Upper lobe of left lung (tissue), 4 donors: ENCODE measurements at regions not wholly inside any gene's neighbourhood (a gene's known extent, or its start where the extent isn't known, plus 50 kb on each side); places are given as distances from the start of the nearest gene placed in this dataset.

ENCODE experiments used
- CTCF ChIP-seq, 6 experiments: fragments of 450-650 bp in 4 of 6; fragments of 200-600 bp in 2 of 6; sonication (generic) in 2 of 6; IDR thresholded peaks; one replicate each; pipeline ENCODE4 v1.5.1; 2016 to 2019; ENCODE audit warnings: antibody characterized with exemption in 6 of 6
- EP300 ChIP-seq, 4 donors: sonication (generic); formaldehyde crosslinking; IDR thresholded peaks; one replicate each; pipeline ENCODE4 v1.5.1; 2017; ENCODE audit warnings: antibody characterized with exemption in 4 of 4, control low read depth in 2 of 4

GRCh38 chr10:9294132-9294663, 1239.7 kb downstream of the GATA3 start:
- TF ChIP-seq CTCF (IDR thresholded peaks at IDR 0.05) (no peak), EP300 (IDR thresholded peaks at IDR 0.05) (no peak)
